Hematopoietic multipotent progenitor cell treated with erythropoietin and hydrocortisone succinate and interleukin-3 and kit ligand, for 8 days (in vitro differentiated cells): ENCODE measurements at regions not wholly inside any gene's neighbourhood (a gene's known extent, or its start where the extent isn't known, plus 50 kb on each side); places are given as distances from the start of the nearest gene placed in this dataset.
"Not testable (repeated sequence)": the region's sequence is repeated elsewhere in the genome, so short reads cannot be mapped to it uniquely, and the experiment has no call there.

ENCODE experiments used
- DNase-seq: peaks from one replicate; pipeline ENCODE4 v3.0.0-alpha.2; 2015

- no peak for DNase-seq
Observed at GRCh38 chr7:113207441-113207840, 89.1 kb upstream of the SMIM30 start.

- DNase-seq, result no peak
Observed at GRCh38 chr7:113204415-113204814, 86.1 kb upstream of the SMIM30 start.

- DNase-seq, result no peak
Observed at GRCh38 chr7:113202284-113202683, 83.9 kb upstream of the SMIM30 start.

GRCh38 chr7:113200281-113200680, 81.9 kb upstream of the SMIM30 start:
- no peak for DNase-seq

GRCh38 chr7:113199841-113200240, 81.5 kb upstream of the SMIM30 start:
- no peak for DNase-seq

GRCh38 chr7:113199136-113199535, 80.8 kb upstream of the SMIM30 start:
- no peak for DNase-seq

- no peak for DNase-seq
Observed at GRCh38 chr7:113198226-113198625, 79.9 kb upstream of the SMIM30 start.

- no peak for DNase-seq
Observed at GRCh38 chr7:113197274-113197673, 78.9 kb upstream of the SMIM30 start.

GRCh38 chr7:113188396-113188795, 70.0 kb upstream of the SMIM30 start:
- DNase-seq, result no peak

GRCh38 chr7:113179313-113179712, 61.0 kb upstream of the SMIM30 start:
- DNase-seq, result no peak

- DNase-seq, result no peak
Observed at GRCh38 chr7:113176836-113177235, 58.5 kb upstream of the SMIM30 start.

- not testable (repeated sequence) for DNase-seq
Observed at GRCh38 chr7:113176180-113176579, 57.8 kb upstream of the SMIM30 start.

- no peak for DNase-seq
Observed at GRCh38 chr7:113175525-113176104, 57.3 kb upstream of the SMIM30 start.

GRCh38 chr7:113172726-113173125, 54.4 kb upstream of the SMIM30 start:
- no peak for DNase-seq

GRCh38 chr7:113170591-113170990, 52.2 kb upstream of the SMIM30 start:
- no peak for DNase-seq
